GM18502 (cell line): ENCODE measurements at regions not wholly inside any gene's neighbourhood (a gene's known extent, or its start where the extent isn't known, plus 50 kb on each side); places are given as distances from the start of the nearest gene placed in this dataset.

ENCODE experiments used
- ATAC-seq: cut with Tn5 transposase; IDR thresholded peaks from one replicate; pipeline ENCODE4 v1.9.1; 2021; ENCODE audit warnings: mild to moderate bottlenecking; ENCODE audit not compliant: unreplicated experiment, poor library complexity

DNA sequence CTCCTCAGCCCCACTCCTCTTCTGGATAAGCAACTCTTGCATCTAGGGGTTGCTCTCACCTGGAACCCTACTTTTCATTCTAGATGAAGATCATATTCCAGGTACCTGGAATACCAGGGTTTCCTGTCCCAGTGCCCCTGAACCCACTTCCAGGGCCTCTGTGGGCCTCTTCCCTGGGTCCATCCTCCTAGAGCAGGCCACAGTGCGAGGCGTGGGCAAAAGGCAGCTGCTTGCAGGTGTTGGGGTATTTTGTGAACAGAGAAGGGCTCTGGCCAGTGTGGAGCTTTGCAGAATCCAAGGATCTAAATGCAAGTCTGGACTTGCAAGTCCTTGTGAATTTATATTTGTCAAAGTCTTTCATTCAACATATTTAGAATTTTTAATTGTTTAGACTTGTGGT lies 240.4 kb upstream of the POU3F1 start:
- no peak for ATAC-seq

DNA sequence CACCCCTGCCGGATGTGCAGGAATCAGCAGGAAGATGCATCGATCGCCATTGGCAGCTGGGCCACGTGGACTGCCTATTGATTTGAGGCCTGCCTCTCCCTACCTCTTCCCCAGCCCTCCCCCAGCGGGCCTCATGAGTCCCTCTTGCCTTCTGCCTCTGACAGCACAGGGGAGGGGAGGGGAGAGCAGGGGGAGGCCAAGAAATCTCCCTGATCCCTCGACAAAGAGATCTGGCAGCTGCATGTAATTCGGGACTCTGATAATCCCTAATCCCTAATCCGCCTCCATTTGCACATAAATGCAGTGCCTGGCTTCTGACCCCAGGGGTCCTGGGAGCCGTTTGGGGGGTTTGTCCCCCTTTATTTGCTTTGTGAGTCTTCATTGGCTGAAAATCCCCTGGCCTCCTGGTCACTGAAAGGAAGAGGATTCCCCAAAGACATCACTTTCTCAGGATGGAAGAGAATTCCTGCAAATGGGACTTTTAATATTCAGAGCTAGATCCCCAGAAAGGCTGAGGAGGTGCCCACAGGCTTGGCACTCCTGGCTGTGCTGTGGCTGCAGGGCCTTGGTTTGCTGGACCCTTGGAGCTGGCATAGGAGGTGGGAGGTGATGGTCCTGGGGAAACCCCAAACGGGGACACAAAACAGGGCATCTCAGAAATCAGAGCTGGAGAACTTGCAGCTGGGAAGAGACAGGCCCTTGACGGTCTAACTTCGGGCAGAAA lies 239.4 kb upstream of the POU3F1 start:
- ATAC-seq = no peak

GRCh38 chr1:38284953-38285352 lies 238.4 kb upstream of the POU3F1 start:
- no peak for ATAC-seq

- ATAC-seq = no peak
Observed at GRCh38 chr1:38283696-38284470, 237.3 kb upstream of the POU3F1 start.

DNA sequence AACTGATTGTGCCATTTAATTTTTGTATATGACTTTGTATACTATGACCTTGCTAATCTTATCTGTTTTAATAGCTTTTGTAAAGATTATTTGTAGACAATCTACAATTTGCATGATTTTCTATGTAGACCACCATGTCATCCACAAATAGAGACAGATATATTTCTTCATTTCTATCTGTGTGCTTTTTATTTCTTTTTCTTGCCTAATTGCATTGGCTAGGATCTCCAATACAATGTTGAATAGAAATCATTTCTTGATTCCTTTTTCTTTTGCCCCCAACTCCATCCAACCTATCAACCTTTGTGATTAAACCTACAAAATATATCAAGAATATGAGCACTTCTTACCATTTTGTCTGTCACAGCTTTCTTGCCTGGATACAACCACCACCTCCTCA lies 232.6 kb upstream of the POU3F1 start:
- ATAC-seq = no peak

- no peak for ATAC-seq
Observed at GRCh38 chr1:38277646-38278045, 231.1 kb upstream of the POU3F1 start.

DNA sequence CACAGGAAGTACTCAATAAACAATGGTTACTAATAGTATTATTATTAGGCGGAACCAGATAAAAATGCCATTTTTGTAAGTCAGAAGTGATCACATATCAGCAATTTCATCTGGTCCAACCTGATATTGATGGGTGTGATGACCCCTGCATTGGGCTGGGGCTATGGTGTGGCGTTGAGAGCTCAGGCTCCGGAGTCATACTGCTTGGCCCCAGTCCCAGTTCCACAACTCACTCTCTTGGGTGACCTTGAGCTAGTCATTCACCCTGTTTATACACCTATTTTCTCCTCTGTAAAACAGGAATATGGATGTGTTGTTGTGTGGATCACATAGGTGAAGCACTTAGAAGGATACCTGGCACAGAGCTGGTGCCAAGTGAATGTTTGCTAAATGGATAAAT lies 229.4 kb upstream of the POU3F1 start:
- ATAC-seq = no peak

- ATAC-seq = no peak
Observed at GRCh38 chr1:38274974-38275373, 228.4 kb upstream of the POU3F1 start.

DNA sequence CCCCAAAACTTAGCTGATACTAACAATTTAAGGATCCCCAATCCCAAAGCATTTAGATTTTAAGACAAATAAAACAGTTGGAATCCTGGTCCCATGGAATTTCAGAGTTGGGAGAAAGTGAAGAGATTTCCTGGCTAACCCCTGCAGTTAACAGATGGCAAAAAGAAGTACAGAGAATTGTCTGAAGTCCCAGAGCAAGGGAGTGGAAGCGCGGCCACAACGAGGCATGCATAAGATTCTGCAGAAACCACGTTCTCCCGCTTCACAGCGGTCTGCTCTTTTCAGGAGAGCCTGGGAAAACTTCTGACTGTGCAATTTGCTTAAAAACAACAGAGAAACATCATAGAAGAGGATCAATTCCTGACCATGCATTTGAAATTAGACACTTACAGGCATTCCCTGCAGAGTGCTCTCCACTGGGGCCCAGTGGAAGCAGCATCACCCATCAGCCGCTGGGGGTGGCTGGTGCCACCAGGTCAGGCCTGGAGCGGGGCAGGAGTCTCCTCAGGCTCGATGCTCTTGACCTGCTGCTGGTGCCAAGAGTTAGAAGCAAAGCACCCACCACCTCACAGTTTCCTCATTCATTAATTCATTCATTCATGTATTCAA lies 226.7 kb upstream of the POU3F1 start:
- no peak for ATAC-seq

DNA sequence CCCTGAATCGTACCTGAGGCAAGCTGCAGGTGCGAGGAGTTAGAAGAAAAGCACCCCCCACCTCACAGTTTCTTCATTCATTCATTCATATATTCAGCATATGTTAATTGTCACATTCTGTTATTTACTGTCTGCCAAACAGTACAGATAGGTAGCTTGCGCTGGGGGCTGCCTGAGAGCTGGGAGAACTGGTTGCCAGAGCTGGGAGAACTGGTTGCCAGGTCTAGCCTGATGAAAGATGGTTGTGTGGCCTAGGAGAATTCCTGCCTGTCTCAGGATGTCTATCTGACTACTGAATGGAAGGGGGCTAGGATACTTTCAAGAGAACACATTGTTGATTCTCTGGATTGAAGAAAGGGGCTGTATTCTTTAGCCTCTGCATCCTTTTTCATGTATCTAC lies 225.9 kb upstream of the POU3F1 start:
- ATAC-seq = no peak

- ATAC-seq = no peak
Observed at GRCh38 chr1:38270849-38271633, 224.4 kb upstream of the POU3F1 start.

GRCh38 chr1:38269923-38270848 lies 223.6 kb upstream of the POU3F1 start:
- no peak for ATAC-seq

DNA sequence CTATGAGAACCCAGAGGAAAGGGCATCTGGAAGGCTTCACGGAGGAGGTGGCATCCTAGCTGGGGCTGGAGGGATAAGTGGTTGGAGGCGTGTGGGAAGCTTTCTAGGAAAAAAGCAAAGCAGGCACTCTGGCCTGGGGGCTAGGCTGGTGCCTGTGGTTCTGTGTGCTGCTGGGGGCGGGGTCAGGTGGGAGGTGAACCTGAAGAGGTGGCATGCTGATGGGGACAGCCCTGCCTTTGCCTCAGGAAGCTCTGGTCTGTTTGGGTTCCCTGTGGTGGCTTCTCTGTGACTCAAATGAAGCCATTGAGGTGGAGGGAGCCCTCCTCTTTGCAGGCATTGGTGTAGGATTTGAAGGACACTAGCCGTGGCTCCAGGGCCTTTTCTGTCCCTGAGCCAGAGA lies 221.6 kb upstream of the POU3F1 start:
- ATAC-seq = no peak

GRCh38 chr1:38267037-38268036 lies 220.7 kb upstream of the POU3F1 start:
- ATAC-seq = no peak

- ATAC-seq = no peak
Observed at GRCh38 chr1:38266197-38266520, 219.6 kb upstream of the POU3F1 start.

- ATAC-seq = no peak
Observed at GRCh38 chr1:38265293-38266196, 219.0 kb upstream of the POU3F1 start.

- no peak for ATAC-seq
Observed at GRCh38 chr1:38263438-38263837, 216.8 kb upstream of the POU3F1 start.

- no peak for ATAC-seq
Observed at GRCh38 chr1:38261574-38261973, 215.0 kb upstream of the POU3F1 start.
